Activated CD8-positive, alpha-beta T cell treated with anti-CD3 and anti-CD28 coated beads for 36 hours (primary cell): ENCODE measurements at regions not wholly inside any gene's neighbourhood (a gene's known extent, or its start where the extent isn't known, plus 50 kb on each side); places are given as distances from the start of the nearest gene placed in this dataset.

Experiments used
- ATAC-seq: fragments of 200-7000 bp; cut with Tn5 transposase; one replicate; pipeline ENCODE4 v1.10.0; 2021; ENCODE audit warnings: mild to moderate bottlenecking, moderate library complexity
- CTCF ChIA-PET: fragments of 350-600 bp; sonication (Branson Sonifier 250); formaldehyde crosslinking; loops from one replicate; lab custom pipeline; 2021; ENCODE audit warnings: antibody characterized with exemption; lab: Charles Lee
- POLR2A ChIA-PET: fragments of 350-600 bp; sonication (Branson Sonifier 250); formaldehyde crosslinking; loops from one replicate; lab custom pipeline; 2021; ENCODE audit warnings: antibody characterized with exemption; lab: Charles Lee
- DNase-seq: peaks from one replicate; pipeline ENCODE4 v3.0.0-alpha.2; 2020
- H3K27ac Mint-ChIP-seq: one replicate; pipeline ENCODE4 v1.8.0; 2021; ENCODE audit warnings: mild to moderate bottlenecking, mixed read lengths
- H3K27me3 Mint-ChIP-seq: one replicate; pipeline ENCODE4 v1.8.0; 2021; ENCODE audit warnings: mixed read lengths
- H3K36me3 Mint-ChIP-seq: one replicate; pipeline ENCODE4 v1.8.0; 2021; ENCODE audit warnings: low read depth, mixed read lengths
- H3K4me1 Mint-ChIP-seq: one replicate; pipeline ENCODE4 v1.8.0; 2021; ENCODE audit warnings: low read depth, mixed read lengths
- H3K4me3 Mint-ChIP-seq: one replicate; pipeline ENCODE4 v1.8.0; 2021; ENCODE audit warnings: mild to moderate bottlenecking, moderate library complexity, mixed read lengths
- H3K9me3 Mint-ChIP-seq: one replicate; pipeline ENCODE4 v1.8.0; 2021; ENCODE audit warnings: mixed read lengths
- intact Hi-C: fragments of 100-400 bp; cut with micrococcal nuclease; formaldehyde crosslinking; loops from one replicate; pipeline ENCODE4 v1.10.0; 2022
- TF ChIP-seq, protein P1 (sequence below): fragments of 200-600 bp; IDR thresholded peaks from one replicate; pipeline ENCODE4 v1.8.0; 2022; ENCODE audit warnings: antibody characterized with exemption, mild to moderate bottlenecking

DNA sequence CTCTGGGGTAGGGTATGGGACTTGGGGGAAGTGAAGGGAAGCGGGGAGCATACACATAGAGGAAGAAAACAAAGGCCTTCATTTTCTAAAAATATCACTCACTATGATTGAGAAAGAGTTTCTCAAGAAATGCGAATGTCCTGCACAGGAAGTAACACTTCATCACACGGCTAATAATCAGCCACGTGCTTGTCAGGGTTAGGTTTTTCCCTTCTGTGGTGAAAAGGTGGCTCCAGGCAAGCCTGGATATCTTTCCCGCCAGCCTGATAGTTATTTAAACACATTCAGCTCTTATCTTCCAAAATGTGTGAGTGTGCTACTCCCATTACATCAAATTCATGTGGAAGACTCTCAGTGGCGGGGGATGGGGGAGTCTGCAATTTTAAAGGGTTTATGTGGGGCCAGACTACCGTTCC, 166.4 kb upstream of the ADO start:
- intact Hi-C loops: loop anchor here (5.0 kb wide), 1 partner anchor 94 kb away; no protein-coding TSS in a partner anchor
- no peaks in the 10 kb centered on the region for H3K36me3 Mint-ChIP-seq
- ChIA-PET POLR2A (interaction anchor here (0.9 to 3.5 kb wide), 9 partner anchors 9 to 180 kb away, joined by 3 to 18 read pairs (median 6); partner anchors contain the start of genes ADO and EGR2), CTCF (interaction anchor here (1.2 to 4.8 kb wide), 11 partner anchors 10 to 181 kb away, joined by 3 to 23 read pairs (median 7); partner anchors contain the start of gene EGR2)
- no peaks in the 10 kb centered on the region for H3K27me3 Mint-ChIP-seq
- H3K4me1 Mint-ChIP-seq: peaks cover 26% of the 10 kb centered on the region
- ATAC-seq: no peak
- TF ChIP-seq, protein P1, sequence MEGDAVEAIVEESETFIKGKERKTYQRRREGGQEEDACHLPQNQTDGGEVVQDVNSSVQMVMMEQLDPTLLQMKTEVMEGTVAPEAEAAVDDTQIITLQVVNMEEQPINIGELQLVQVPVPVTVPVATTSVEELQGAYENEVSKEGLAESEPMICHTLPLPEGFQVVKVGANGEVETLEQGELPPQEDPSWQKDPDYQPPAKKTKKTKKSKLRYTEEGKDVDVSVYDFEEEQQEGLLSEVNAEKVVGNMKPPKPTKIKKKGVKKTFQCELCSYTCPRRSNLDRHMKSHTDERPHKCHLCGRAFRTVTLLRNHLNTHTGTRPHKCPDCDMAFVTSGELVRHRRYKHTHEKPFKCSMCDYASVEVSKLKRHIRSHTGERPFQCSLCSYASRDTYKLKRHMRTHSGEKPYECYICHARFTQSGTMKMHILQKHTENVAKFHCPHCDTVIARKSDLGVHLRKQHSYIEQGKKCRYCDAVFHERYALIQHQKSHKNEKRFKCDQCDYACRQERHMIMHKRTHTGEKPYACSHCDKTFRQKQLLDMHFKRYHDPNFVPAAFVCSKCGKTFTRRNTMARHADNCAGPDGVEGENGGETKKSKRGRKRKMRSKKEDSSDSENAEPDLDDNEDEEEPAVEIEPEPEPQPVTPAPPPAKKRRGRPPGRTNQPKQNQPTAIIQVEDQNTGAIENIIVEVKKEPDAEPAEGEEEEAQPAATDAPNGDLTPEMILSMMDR: no peak
- no peak overlapping the region for H3K4me3 Mint-ChIP-seq
- no peaks in the 10 kb centered on the region for H3K9me3 Mint-ChIP-seq
- DNase-seq: no peak
- no peak overlapping the region for H3K27ac Mint-ChIP-seq

DNA sequence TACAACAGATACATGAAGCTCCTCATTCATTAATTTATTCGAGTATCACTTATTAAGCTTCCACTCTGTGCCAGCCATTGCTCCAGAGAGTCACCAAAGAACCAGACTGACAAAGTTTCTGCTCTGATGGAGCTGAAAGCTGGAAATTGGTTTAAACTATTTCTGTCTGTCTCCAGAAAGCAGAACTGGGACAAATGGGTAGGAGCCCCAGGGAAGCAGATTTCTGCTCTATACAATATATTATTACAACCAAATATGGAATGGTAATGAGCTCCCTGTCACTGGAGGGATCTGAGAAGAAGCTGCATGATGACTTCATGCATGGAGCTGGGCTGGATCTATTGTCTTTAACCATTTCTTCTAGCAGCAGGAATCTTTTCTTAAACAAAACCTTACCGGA, 165.4 kb upstream of the ADO start:
- DNase-seq: no peak
- Mint-ChIP-seq H3K27me3 (no peaks in the 10 kb centered on the region), H3K27ac (no peak overlapping the region), H3K4me1 (peaks cover 31% of the 10 kb centered on the region), H3K4me3 (no peak overlapping the region), H3K9me3 (no peaks in the 10 kb centered on the region), H3K36me3 (no peaks in the 10 kb centered on the region)
- POLR2A ChIA-PET: interaction anchor here (0.8 to 3.5 kb wide), 4 partner anchors 8 to 179 kb away, joined by 3 to 18 read pairs (median 11); partner anchors contain the start of gene EGR2
- no peak for ATAC-seq
- CTCF ChIA-PET: interaction anchor here (0.7 to 4.8 kb wide), 6 partner anchors 9 to 180 kb away, joined by 3 to 23 read pairs (median 8); no protein-coding TSS in a partner anchor
- intact Hi-C loops: loop anchor here (5.0 kb wide), 1 partner anchor 93 kb away; no protein-coding TSS in a partner anchor
- TF ChIP-seq, protein P1: no peak

DNA sequence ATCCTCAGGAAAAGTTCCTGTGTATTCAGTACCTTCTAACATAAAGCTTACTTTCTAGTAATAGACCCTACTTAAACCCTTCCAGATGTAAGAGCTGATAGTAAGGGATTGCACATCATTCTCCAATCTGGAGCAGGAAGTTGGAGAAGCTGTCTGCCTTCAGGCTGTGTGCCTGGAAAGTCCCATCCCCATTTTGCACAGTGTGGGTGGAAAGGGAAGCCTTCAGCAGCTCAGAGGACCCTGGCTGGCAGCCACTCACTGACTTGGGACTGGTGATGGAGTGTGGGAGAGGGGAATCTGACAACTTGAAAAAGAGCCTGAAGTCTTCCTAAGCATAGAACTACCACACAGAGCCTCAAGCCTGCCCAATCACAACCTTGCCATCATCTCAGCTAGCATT, 164.1 kb upstream of the ADO start:
- Mint-ChIP-seq H3K9me3 (no peaks in the 10 kb centered on the region), H3K4me1 (peaks cover 32% of the 10 kb centered on the region), H3K27me3 (no peaks in the 10 kb centered on the region), H3K4me3 (no peak overlapping the region), H3K27ac (no peak overlapping the region), H3K36me3 (no peaks in the 10 kb centered on the region)
- DNase-seq (no peak), ATAC-seq (no peak)
- TF ChIP-seq, protein P1: no peak
- intact Hi-C loops: no loop called here
- ChIA-PET POLR2A (interaction anchor here (1.2 to 1.3 kb wide), 2 partner anchors 41 to 177 kb away, joined by 3 to 5 read pairs; no protein-coding TSS in a partner anchor), CTCF (interaction anchor here (0.7 to 4.8 kb wide), 6 partner anchors 8 to 177 kb away, joined by 3 to 23 read pairs (median 4); no protein-coding TSS in a partner anchor)

DNA sequence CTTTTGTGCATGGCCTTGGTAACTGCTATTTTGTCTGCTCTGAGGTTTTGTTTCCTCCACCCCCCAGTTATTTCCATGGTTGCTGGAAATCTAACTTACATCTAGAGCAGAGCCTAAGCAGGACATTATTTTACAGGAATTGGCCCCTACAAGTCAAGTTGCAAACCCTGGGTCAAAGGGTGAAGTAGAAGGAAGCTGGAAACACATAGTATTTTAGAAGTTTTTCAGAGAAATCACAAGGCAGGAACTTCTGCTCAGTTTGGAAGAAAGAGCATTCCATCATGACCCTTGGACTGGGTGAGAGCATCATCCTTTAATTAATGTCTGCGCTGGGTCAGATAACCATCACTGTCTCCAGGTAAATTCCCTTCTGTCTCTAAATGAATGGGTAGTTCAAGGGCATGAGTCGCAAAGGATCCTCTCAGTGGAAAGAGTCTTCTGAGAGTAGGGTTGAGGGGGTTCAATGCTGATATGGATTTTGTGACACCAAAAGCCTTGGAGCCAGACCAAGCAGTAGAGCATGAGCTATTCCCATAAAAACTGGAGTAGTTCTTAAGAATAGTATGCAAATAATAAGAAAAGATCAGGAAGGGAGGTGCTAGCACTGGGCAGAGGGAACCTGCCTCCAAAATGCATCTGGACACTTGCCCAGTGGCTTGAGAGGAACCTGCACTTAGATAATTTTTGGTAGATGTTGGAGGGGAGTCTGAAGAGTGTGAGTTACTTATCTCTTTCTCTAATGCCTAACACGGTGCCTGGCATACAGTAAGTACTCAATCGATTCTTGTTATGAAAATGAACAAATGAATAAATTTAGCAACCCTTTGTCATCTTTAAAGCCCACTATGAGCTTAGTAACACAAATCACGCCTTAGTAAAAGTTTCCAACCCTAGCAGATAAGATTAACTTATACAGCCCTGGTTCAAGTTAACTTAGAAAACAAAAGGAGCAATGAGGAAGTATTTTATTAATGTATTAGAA, 160.6 kb upstream of the ADO start:
- intact Hi-C loops: no loop called here
- Mint-ChIP-seq H3K9me3 (no peaks in the 10 kb centered on the region), H3K4me1 (peaks cover 55% of the 10 kb centered on the region), H3K27ac (peak overlapping the region; percentile 32), H3K36me3 (no peaks in the 10 kb centered on the region), H3K4me3 (no peak overlapping the region), H3K27me3 (no peaks in the 10 kb centered on the region)
- DNase-seq (peak; percentile 18), ATAC-seq (peak; percentile 47)
- TF ChIP-seq, protein P1: no peak
- ChIA-PET CTCF (interaction anchor here (0.8 to 1.4 kb wide), 2 partner anchors 36 to 49 kb away, joined by 3 to 5 read pairs; no protein-coding TSS in a partner anchor), POLR2A (no interaction called here)
